Uterus (tissue), 2 donors: ENCODE measurements at regions not wholly inside any gene's neighbourhood (a gene's known extent, or its start where the extent isn't known, plus 50 kb on each side); places are given as distances from the start of the nearest gene placed in this dataset.

Source experiments
- CTCF ChIP-seq, 4 experiments: fragments of 200-600 bp in 2 of 4; fragments of 450-650 bp in 2 of 4; sonication (generic) in 2 of 4; IDR thresholded peaks; one replicate each; pipeline ENCODE4 v1.5.1; 2016 to 2019; ENCODE audit warnings: antibody characterized with exemption in 4 of 4, mild to moderate bottlenecking in 2 of 4, moderate library complexity in 1 of 4
- POLR2A ChIP-seq, 2 donors: fragments of 450-650 bp; IDR thresholded peaks; one replicate each; pipeline ENCODE4 v1.6.1; 2016; ENCODE audit warnings: antibody characterized with exemption in 2 of 2, mild to moderate bottlenecking in 1 of 2, moderate library complexity in 1 of 2

GRCh38 chr3:102038477-102039142, 189.3 kb downstream of the NFKBIZ start:
- TF ChIP-seq CTCF (IDR thresholded peaks at IDR 0.05): no peak
- TF ChIP-seq POLR2A (IDR thresholded peaks at IDR 0.05): no peak
